PC-3 (cell line): ENCODE measurements at regions not wholly inside any gene's neighbourhood (a gene's known extent, or its start where the extent isn't known, plus 50 kb on each side); places are given as distances from the start of the nearest gene placed in this dataset.

ENCODE experiments used
- ATAC-seq: fragments of 200-7000 bp; cut with Tn5 transposase; 2 replicates; pipeline ENCODE4 v1.9.1; 2020; ENCODE audit warnings: mild to moderate bottlenecking, moderate library complexity
- BruUV-seq: library from RNA; stranded (reverse); fragments of 400-500 nt; replicated peaks from 2 replicates; lab custom pipeline; 2021; lab: Mats Ljungman, UMichigan
- CTCF ChIA-PET: fragments of 300-600 bp; sonication (Branson Sonifier 250); formaldehyde crosslinking; loops from one replicate; lab custom pipeline; 2022; ENCODE audit warnings: antibody characterized with exemption; lab: Charles Lee
- POLR2A ChIA-PET: fragments of 300-600 bp; sonication (Branson Sonifier 250); formaldehyde crosslinking; loops from one replicate; lab custom pipeline; 2022; ENCODE audit warnings: antibody characterized with exemption; ENCODE audit not compliant: unreplicated experiment; lab: Charles Lee
- DNase-seq: peaks from one replicate; pipeline ENCODE4 v3.0.0-alpha.2; 2015
- H2AFZ ChIP-seq: fragments of 300-600 bp; sonication (generic); 2 replicates; pipeline ENCODE4 v1.6.0; 2016; ENCODE audit warnings: antibody characterized with exemption, low read length
- H3F3A ChIP-seq: fragments of 300-600 bp; sonication (generic); one replicate; pipeline ENCODE4 v1.6.0; 2017; ENCODE audit warnings: antibody characterized with exemption, low read length, control low read depth, mild to moderate bottlenecking; ENCODE audit not compliant: unreplicated experiment
- H3K27ac ChIP-seq: fragments of 300-600 bp; sonication (generic); 2 replicates; pipeline ENCODE4 v1.5.1; 2016; ENCODE audit warnings: mild to moderate bottlenecking, low read length
- H3K27me3 ChIP-seq: fragments of 300-600 bp; sonication (generic); 2 replicates; pipeline ENCODE4 v1.6.1; 2016; ENCODE audit warnings: low read length, mixed read lengths
- H3K36me3 ChIP-seq: fragments of 300-600 bp; sonication (generic); 2 replicates; pipeline ENCODE4 v1.6.1; 2016; ENCODE audit warnings: low read depth, mixed run types, low read length, mixed read lengths
- H3K4me1 ChIP-seq: fragments of 300-600 bp; sonication (generic); 2 replicates; pipeline ENCODE4 v1.5.1; 2016; ENCODE audit warnings: low read length; ENCODE audit not compliant: insufficient read depth
- H3K4me2 ChIP-seq: fragments of 300-600 bp; sonication (generic); 2 replicates; pipeline ENCODE4 v1.6.0; 2016; ENCODE audit warnings: low read length
- H3K4me3 ChIP-seq: fragments of 300-600 bp; sonication (generic); 2 replicates; pipeline ENCODE4 v1.5.1; 2016; ENCODE audit warnings: mild to moderate bottlenecking, low read length, mixed read lengths
- H3K79me2 ChIP-seq: fragments of 300-600 bp; sonication (generic); 2 replicates; pipeline ENCODE4 v1.6.1; 2017; ENCODE audit warnings: low read length, mixed read lengths
- H3K9ac ChIP-seq: fragments of 300-600 bp; sonication (generic); 2 replicates; pipeline ENCODE4 v1.6.0; 2016; ENCODE audit warnings: mild to moderate bottlenecking, low read length
- H3K9me2 ChIP-seq: fragments of 300-600 bp; sonication (generic); replicated peaks from 2 replicates; pipeline ENCODE4 v1.6.1; 2016; ENCODE audit warnings: mixed run types, low read length, mixed read lengths
- H3K9me3 ChIP-seq: fragments of 300-600 bp; sonication (generic); 2 replicates; pipeline ENCODE4 v1.6.1; 2016; ENCODE audit warnings: low read length, mixed read lengths
- H4K20me1 ChIP-seq: fragments of 300-600 bp; sonication (generic); 2 replicates; pipeline ENCODE4 v1.6.1; 2016; ENCODE audit warnings: low read length, mixed read lengths
- CTCF ChIP-seq: fragments of 300-600 bp; sonication (generic); conservative IDR thresholded peaks from 2 replicates; pipeline ENCODE4 v1.5.1; 2017; ENCODE audit warnings: antibody characterized with exemption, low read depth, mild to moderate bottlenecking, low read length
- EZH2 ChIP-seq: fragments of 300-600 bp; sonication (generic); IDR thresholded peaks from one replicate; pipeline ENCODE4 v1.6.1; 2017; ENCODE audit warnings: antibody characterized with exemption, mild to moderate bottlenecking, low read length; ENCODE audit not compliant: unreplicated experiment
- EZH2phosphoT487 ChIP-seq: fragments of 300-600 bp; sonication (generic); IDR thresholded peaks from 2 replicates; pipeline ENCODE4 v1.6.1; 2018; ENCODE audit warnings: mild to moderate bottlenecking, antibody characterized with exemption, low read length, borderline replicate concordance
- intact Hi-C: fragments of 100-400 bp; cut with micrococcal nuclease; formaldehyde crosslinking; loops from 2 replicates; pipeline ENCODE4 v1.9.0; 2023

- no peaks in the 10 kb centered on the region for H3F3A ChIP-seq
- TF ChIP-seq EZH2 (no peak), CTCF (no peak), EZH2phosphoT487 (no peak)
- no peaks in the 10 kb centered on the region for H3K9me2 ChIP-seq
- H3K4me1 ChIP-seq, result no peaks in the 10 kb centered on the region
- POLR2A ChIA-PET, result no interaction called here
- CTCF ChIA-PET, result no interaction called here
- H3K9me3 ChIP-seq, result no peaks in the 10 kb centered on the region
- ATAC-seq (no peak), DNase-seq (no peak)
- no peak overlapping the region for H3K27ac ChIP-seq
- no peak overlapping the region for H2AFZ ChIP-seq
- no peak overlapping the region for H3K4me2 ChIP-seq
- H3K9ac ChIP-seq, result no peak overlapping the region
- no TSS peak for BruUV-seq
- peaks cover 26% of the 10 kb centered on the region for H3K27me3 ChIP-seq
- H3K36me3 ChIP-seq, result no peaks in the 10 kb centered on the region
- no peak overlapping the region for H3K4me3 ChIP-seq
- no peaks in the 10 kb centered on the region for H4K20me1 ChIP-seq
- no peaks in the 10 kb centered on the region for H3K79me2 ChIP-seq
- intact Hi-C loops, result no loop called here
Observed at GRCh38 chr4:36417146-36417545, 135.7 kb downstream of the DTHD1 start.

DNA sequence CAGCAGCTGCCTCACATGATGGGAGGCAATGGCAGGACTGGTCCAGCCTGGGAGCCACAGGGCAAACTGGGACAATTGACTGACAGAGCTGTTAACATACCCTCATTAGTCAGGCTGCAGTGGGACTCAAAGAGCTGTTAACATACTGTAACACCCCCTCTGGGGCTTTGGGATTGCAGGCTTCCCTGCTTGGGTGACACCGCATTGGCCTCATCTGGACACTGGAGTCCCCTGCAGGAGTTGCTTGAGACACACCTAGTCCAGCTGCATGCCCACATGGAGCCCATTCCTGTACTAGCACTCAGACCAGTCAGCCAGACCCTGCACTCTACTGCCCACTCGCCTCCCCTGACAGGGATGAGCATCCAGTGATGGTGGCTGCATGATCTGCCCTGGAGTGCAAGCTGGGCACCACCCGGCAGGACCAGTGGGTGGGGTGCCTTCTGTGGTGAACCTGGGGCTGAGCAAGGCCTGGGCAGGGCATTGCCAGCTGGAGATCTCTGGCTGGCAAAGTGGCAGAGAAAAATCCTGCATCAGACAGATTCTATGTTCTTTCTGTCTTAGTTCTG, 138.8 kb downstream of the DTHD1 start:
- intact Hi-C loops, result no loop called here
- no peaks in the 10 kb centered on the region for H3F3A ChIP-seq
- TF ChIP-seq EZH2phosphoT487, result no peak
- no peak for TF ChIP-seq CTCF
- TF ChIP-seq EZH2, result no peak
- no peaks in the 10 kb centered on the region for H3K4me1 ChIP-seq
- no peak for ATAC-seq
- no peak overlapping the region for H3K27ac ChIP-seq
- H3K4me2 ChIP-seq, result no peak overlapping the region
- POLR2A ChIA-PET, result no interaction called here
- H3K27me3 ChIP-seq, result peaks cover 26% of the 10 kb centered on the region
- H3K9me3 ChIP-seq, result no peaks in the 10 kb centered on the region
- no peak for DNase-seq
- H3K4me3 ChIP-seq, result no peak overlapping the region
- no peak overlapping the region for H3K9ac ChIP-seq
- H3K9me2 ChIP-seq, result no peaks in the 10 kb centered on the region
- no peak overlapping the region for H2AFZ ChIP-seq
- CTCF ChIA-PET, result no interaction called here
- no peaks in the 10 kb centered on the region for H3K79me2 ChIP-seq
- no peaks in the 10 kb centered on the region for H3K36me3 ChIP-seq
- H4K20me1 ChIP-seq, result no peaks in the 10 kb centered on the region
- BruUV-seq, result no TSS peak

DNA sequence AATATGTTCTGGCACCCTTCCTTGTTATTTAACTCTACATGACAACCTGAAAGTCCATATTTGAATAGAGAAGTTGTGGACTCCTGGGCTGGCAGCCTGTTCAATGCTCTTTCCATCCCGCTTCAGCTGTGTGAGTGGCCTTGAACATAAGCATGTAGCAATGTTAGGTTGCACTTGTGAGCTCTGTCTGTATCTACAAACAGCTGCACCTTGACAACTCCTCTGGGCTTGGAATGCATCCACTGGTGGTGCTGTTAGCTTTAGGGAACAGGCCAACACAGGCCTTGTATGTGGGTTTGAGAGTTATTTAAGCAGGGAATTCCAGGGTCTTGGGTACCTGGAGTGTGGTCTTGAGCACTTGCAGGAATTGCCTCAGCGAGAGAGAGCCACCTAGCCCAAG, 141.2 kb downstream of the DTHD1 start:
- ATAC-seq, result no peak
- peaks cover 8% of the 10 kb centered on the region; the same call in 1 of the 2 replicates for H3K27me3 ChIP-seq
- TF ChIP-seq EZH2phosphoT487, result no peak
- TF ChIP-seq CTCF, result no peak
- no peak for TF ChIP-seq EZH2
- H3K9me3 ChIP-seq, result no peaks in the 10 kb centered on the region
- H3K9ac ChIP-seq, result no peak overlapping the region
- H3K36me3 ChIP-seq, result no peaks in the 10 kb centered on the region
- no peaks in the 10 kb centered on the region for H3K9me2 ChIP-seq
- no peak overlapping the region for H2AFZ ChIP-seq
- intact Hi-C loops, result no loop called here
- POLR2A ChIA-PET, result no interaction called here
- H3K4me3 ChIP-seq, result no peak overlapping the region
- H3K4me1 ChIP-seq, result no peaks in the 10 kb centered on the region
- H4K20me1 ChIP-seq, result no peaks in the 10 kb centered on the region
- no peak overlapping the region for H3K27ac ChIP-seq
- H3K4me2 ChIP-seq, result no peak overlapping the region
- CTCF ChIA-PET, result no interaction called here
- no TSS peak for BruUV-seq
- no peaks in the 10 kb centered on the region for H3K79me2 ChIP-seq
- no peaks in the 10 kb centered on the region for H3F3A ChIP-seq
- no peak for DNase-seq
